Activated naive CD8-positive, alpha-beta T cell (primary cell): ENCODE measurements at regions not wholly inside any gene's neighbourhood (a gene's known extent, or its start where the extent isn't known, plus 50 kb on each side); places are given as distances from the start of the nearest gene placed in this dataset.

ENCODE experiments used
- H3K27ac Mint-ChIP-seq: one replicate; pipeline ENCODE4 v1.8.0; 2021; ENCODE audit warnings: mixed read lengths
- H3K27me3 Mint-ChIP-seq: one replicate; pipeline ENCODE4 v1.8.0; 2021; ENCODE audit warnings: mixed read lengths
- H3K36me3 Mint-ChIP-seq: one replicate; pipeline ENCODE4 v1.8.0; 2021; ENCODE audit warnings: mixed read lengths
- H3K4me1 Mint-ChIP-seq: one replicate; pipeline ENCODE4 v1.8.0; 2021; ENCODE audit warnings: low read depth, mixed read lengths
- H3K4me3 Mint-ChIP-seq: one replicate; pipeline ENCODE4 v1.8.0; 2021; ENCODE audit warnings: mild to moderate bottlenecking, mixed read lengths
- H3K9me3 Mint-ChIP-seq: one replicate; pipeline ENCODE4 v1.8.0; 2021; ENCODE audit warnings: low read depth, mixed read lengths

- no peaks in the 10 kb centered on the region for H3K36me3 Mint-ChIP-seq
- no peak overlapping the region for H3K4me3 Mint-ChIP-seq
- H3K4me1 Mint-ChIP-seq, result no peaks in the 10 kb centered on the region
- peaks cover 6% of the 10 kb centered on the region for H3K27me3 Mint-ChIP-seq
- no peak overlapping the region for H3K27ac Mint-ChIP-seq
- H3K9me3 Mint-ChIP-seq, result no peaks in the 10 kb centered on the region
Observed at GRCh38 chr10:29135337-29135736, 153.5 kb upstream of the LYZL1 start.

GRCh38 chr10:29136411-29136810 is 152.5 kb upstream of the LYZL1 start:
- Mint-ChIP-seq H3K4me1 (no peaks in the 10 kb centered on the region), H3K27ac (no peak overlapping the region), H3K36me3 (no peaks in the 10 kb centered on the region), H3K4me3 (no peak overlapping the region), H3K9me3 (no peaks in the 10 kb centered on the region), H3K27me3 (peaks cover 8% of the 10 kb centered on the region)

GRCh38 chr10:29140151-29140550 is 148.7 kb upstream of the LYZL1 start:
- Mint-ChIP-seq H3K9me3 (no peaks in the 10 kb centered on the region), H3K27ac (no peak overlapping the region), H3K36me3 (no peaks in the 10 kb centered on the region), H3K4me3 (no peak overlapping the region), H3K4me1 (no peaks in the 10 kb centered on the region), H3K27me3 (peaks cover 14% of the 10 kb centered on the region)

DNA sequence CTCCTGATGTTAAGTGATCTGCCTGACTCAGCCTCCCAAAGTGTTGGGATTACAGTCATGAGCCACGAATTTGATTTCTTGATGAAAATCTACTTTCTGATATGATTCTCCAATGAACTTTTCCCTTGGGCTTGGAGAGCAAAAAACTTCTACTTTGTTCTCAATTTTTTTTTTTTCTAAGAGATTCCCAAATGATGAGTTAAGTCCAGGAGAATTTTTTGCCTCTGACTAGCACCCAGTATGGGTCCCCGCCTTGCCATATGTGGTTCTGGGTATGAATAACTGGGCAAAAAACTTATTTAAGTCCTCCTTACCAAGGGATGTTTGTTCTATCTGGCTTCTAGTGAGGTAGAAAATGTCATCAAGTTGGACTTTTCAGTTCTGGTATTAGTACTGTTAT is 147.9 kb upstream of the LYZL1 start:
- Mint-ChIP-seq H3K4me1 (no peaks in the 10 kb centered on the region), H3K27me3 (peaks cover 11% of the 10 kb centered on the region), H3K36me3 (no peaks in the 10 kb centered on the region)

GRCh38 chr10:29141761-29142160 is 147.1 kb upstream of the LYZL1 start:
- Mint-ChIP-seq H3K27me3 (peaks cover 16% of the 10 kb centered on the region), H3K4me1 (no peaks in the 10 kb centered on the region), H3K9me3 (no peaks in the 10 kb centered on the region), H3K36me3 (no peaks in the 10 kb centered on the region), H3K4me3 (no peak overlapping the region), H3K27ac (no peak overlapping the region)

More for the DNA sequence above, 147.9 kb upstream of the LYZL1 start:
- Mint-ChIP-seq H3K27ac (no peak overlapping the region), H3K4me3 (no peak overlapping the region), H3K9me3 (no peaks in the 10 kb centered on the region)

GRCh38 chr10:29142516-29143314 is 146.2 kb upstream of the LYZL1 start:
- H3K27me3 Mint-ChIP-seq, result peaks cover 18% of the 10 kb centered on the region
- no peak overlapping the region for H3K27ac Mint-ChIP-seq
- H3K36me3 Mint-ChIP-seq, result no peaks in the 10 kb centered on the region
- no peak overlapping the region for H3K4me3 Mint-ChIP-seq
- no peaks in the 10 kb centered on the region for H3K9me3 Mint-ChIP-seq
- no peaks in the 10 kb centered on the region for H3K4me1 Mint-ChIP-seq

DNA sequence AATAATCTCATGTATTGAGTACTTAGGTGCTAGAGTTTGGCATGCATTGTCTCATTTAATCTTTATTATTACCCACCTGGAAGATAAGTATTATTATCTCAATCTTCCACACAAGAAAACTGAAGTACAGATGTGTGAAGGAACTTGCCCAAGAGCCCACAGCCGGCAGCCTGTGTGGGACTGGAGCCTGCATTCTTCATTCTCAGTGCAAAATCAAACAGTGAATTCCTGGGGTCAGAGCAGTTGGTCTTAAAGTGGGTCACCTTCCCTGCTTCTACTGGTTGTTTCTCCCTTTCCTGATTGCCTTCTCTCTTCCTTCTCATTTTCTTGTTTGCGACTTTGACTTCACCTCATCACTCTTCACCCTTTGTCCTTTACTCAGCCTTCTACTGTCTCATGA is 144.7 kb upstream of the LYZL1 start:
- Mint-ChIP-seq H3K4me3 (no peak overlapping the region), H3K27me3 (peaks cover 19% of the 10 kb centered on the region), H3K27ac (no peak overlapping the region), H3K36me3 (no peaks in the 10 kb centered on the region), H3K9me3 (no peaks in the 10 kb centered on the region), H3K4me1 (no peaks in the 10 kb centered on the region)

- no peaks in the 10 kb centered on the region for H3K9me3 Mint-ChIP-seq
- peaks cover 15% of the 10 kb centered on the region for H3K27me3 Mint-ChIP-seq
- H3K4me1 Mint-ChIP-seq, result no peaks in the 10 kb centered on the region
- no peaks in the 10 kb centered on the region for H3K36me3 Mint-ChIP-seq
- no peak overlapping the region for H3K27ac Mint-ChIP-seq
- H3K4me3 Mint-ChIP-seq, result no peak overlapping the region
Observed at GRCh38 chr10:29146311-29147100, 142.4 kb upstream of the LYZL1 start.

DNA sequence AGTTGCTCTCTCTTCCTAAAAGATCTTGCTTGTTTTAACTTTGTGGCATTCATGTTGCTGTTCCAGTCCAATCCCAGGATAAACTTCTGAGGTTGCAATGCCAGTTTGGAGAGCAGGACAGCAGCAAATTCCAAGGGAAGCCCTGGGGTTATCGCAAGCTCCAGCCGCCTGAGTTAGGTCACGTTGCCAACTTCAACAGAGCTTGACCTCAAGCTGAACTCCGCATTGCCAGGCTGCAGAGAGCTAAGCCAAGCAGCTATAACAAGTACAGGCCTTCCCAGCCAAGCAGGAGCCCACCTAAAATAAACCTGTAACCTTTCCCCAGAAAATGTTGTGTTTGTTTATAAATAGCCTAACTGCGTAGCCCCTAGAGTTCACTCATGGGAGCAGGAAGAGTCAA is 138.9 kb upstream of the LYZL1 start:
- Mint-ChIP-seq H3K4me3 (no peak overlapping the region), H3K27ac (no peak overlapping the region), H3K9me3 (no peaks in the 10 kb centered on the region), H3K27me3 (peaks cover 9% of the 10 kb centered on the region), H3K36me3 (no peaks in the 10 kb centered on the region), H3K4me1 (no peaks in the 10 kb centered on the region)

DNA sequence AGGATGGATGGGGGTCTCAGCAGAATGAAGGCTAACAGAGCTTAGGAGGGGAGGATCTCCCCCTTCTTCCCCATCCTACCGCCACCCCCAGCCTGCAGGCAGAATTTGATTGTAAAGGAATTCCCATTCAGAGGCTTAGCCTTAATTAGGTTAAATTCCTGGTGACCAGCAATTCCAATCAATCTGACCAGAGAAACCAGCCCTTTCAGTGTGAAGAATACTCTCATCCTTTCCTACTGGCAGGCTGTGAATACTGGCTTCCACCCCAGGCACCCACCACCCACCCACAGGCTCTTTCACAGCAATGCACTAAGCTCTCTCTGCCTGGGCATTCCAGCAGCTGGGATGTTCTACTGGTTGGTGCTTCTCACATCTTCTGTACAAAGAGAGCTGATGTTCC is 137.9 kb upstream of the LYZL1 start:
- Mint-ChIP-seq H3K4me1 (no peaks in the 10 kb centered on the region), H3K36me3 (no peaks in the 10 kb centered on the region), H3K4me3 (no peak overlapping the region), H3K27ac (no peak overlapping the region), H3K9me3 (no peaks in the 10 kb centered on the region), H3K27me3 (peaks cover 12% of the 10 kb centered on the region)

DNA sequence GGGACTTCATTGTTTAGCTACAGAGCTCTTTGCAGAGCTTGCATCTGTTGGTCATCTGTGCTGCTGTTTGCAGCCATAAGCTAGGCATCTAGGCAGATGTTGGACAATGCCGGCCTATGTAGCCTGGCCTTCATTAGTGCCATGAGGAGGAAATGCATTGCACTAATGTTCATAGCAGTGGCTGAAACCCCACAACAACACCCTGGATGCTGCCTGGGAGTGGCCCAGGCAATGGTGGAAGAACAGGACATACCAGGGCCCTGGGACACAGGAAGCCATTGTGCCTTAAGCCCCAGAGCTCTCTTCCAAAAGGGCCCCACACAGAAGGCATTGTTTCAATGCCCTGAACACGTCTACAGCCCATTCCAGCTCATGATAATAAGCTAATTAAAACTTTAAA is 131.5 kb upstream of the LYZL1 start:
- Mint-ChIP-seq H3K36me3 (no peaks in the 10 kb centered on the region), H3K4me3 (no peak overlapping the region), H3K27ac (no peak overlapping the region), H3K27me3 (peaks cover 7% of the 10 kb centered on the region), H3K9me3 (no peaks in the 10 kb centered on the region), H3K4me1 (no peaks in the 10 kb centered on the region)

DNA sequence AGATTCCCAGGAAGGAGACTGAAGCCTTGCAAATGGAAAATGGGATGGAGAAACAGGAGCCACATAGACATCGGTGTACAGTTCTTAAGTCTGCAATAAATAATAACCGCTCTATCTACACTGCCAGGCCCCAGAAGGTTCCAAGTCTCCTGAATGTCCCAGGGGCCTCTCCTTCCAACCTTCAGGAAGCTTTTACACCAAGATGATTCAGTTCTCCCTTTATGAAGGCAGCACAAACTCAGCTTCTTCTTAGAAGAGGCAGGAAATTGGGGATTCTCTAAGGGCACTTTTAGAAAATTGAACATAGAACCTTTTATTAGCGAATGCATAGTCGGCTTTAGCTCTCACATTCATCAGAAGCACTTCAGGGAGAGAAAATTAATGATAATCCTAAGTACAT is 130.8 kb upstream of the LYZL1 start:
- no peak overlapping the region for H3K4me3 Mint-ChIP-seq
- no peaks in the 10 kb centered on the region for H3K36me3 Mint-ChIP-seq
- no peaks in the 10 kb centered on the region for H3K4me1 Mint-ChIP-seq
- H3K27me3 Mint-ChIP-seq, result peaks cover 7% of the 10 kb centered on the region
- H3K27ac Mint-ChIP-seq, result no peak overlapping the region
- no peaks in the 10 kb centered on the region for H3K9me3 Mint-ChIP-seq

DNA sequence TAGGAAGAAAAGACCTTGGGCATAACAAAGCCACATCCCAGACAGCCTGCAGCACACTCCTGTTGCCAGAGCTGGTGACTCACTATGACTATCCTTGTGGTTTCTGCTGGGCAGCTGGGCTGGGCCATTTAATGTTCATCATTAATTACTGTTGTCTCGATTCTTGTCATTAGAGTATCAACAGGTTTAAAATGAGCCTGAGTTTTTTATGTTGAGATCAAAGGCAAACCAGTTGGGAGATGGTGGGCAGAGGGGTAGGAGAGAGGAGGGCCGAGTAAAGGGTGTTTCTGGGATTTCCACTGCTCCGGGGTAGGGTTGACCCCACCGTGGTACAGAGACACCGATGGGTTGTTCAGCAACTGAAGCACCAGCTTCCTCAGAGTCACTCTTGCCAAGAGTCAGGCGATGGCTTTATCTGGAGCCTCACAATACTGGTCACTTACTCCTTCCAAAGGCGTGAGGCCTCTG is 128.7 kb upstream of the LYZL1 start:
- H3K36me3 Mint-ChIP-seq, result no peaks in the 10 kb centered on the region
- H3K27ac Mint-ChIP-seq, result no peak overlapping the region
- H3K27me3 Mint-ChIP-seq, result peaks cover 5% of the 10 kb centered on the region
- peaks cover 4% of the 10 kb centered on the region for H3K9me3 Mint-ChIP-seq
- no peaks in the 10 kb centered on the region for H3K4me1 Mint-ChIP-seq
- H3K4me3 Mint-ChIP-seq, result no peak overlapping the region

- Mint-ChIP-seq H3K9me3 (peaks cover 7% of the 10 kb centered on the region), H3K27ac (no peak overlapping the region), H3K36me3 (no peaks in the 10 kb centered on the region), H3K27me3 (peaks cover 2% of the 10 kb centered on the region), H3K4me3 (no peak overlapping the region), H3K4me1 (no peaks in the 10 kb centered on the region)
Observed at GRCh38 chr10:29163746-29164145, 125.1 kb upstream of the LYZL1 start.

GRCh38 chr10:29166713-29167112 is 122.2 kb upstream of the LYZL1 start:
- H3K4me3 Mint-ChIP-seq, result no peak overlapping the region
- H3K4me1 Mint-ChIP-seq, result no peaks in the 10 kb centered on the region
- peaks cover 15% of the 10 kb centered on the region for H3K9me3 Mint-ChIP-seq
- no peak overlapping the region for H3K27ac Mint-ChIP-seq
- peaks cover 1% of the 10 kb centered on the region for H3K27me3 Mint-ChIP-seq
- H3K36me3 Mint-ChIP-seq, result peaks cover 2% of the 10 kb centered on the region
